ENCODE measurements at regions not wholly inside any gene's neighbourhood (a gene's known extent, or its start where the extent isn't known, plus 50 kb on each side); places are given as distances from the start of the nearest gene placed in this dataset.

DNA sequence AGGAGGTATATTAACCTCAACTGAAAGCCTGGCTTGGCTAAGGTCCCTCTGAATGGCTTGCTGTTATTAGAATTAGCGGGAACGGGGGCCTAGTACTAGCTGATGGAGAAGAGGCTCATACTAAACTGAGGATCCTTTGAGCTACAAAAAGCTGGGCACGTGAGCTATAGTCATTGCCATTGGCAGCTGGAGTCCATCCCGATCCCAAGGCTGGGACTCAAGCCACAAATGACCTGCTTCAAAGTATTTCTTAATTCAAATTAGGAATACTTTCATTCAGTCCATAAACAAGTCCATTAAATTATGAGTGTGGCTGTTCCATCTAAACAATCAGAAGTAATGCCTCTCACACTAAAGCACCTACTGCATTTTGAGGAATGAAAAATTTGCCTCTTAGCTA, 114.5 kb downstream of the DACT1 start:
- DNase-seq (no peak), ATAC-seq (ENCODE audit: low FRiP score) (no peak)
- intact Hi-C loops (cut with DNase I) = no loop called here
- 36 to 51% methylated on average over 4 of the region's 4 CpGs for WGBS, 2 donors
- H3K27ac ChIP-seq (ENCODE audit: low read depth in 1 of 2, low read length in 2 of 2) = peak overlapping the region in 1 of 2 donors; percentile 15
- no peak overlapping the region for H3K4me3 ChIP-seq (ENCODE audit: low read length in 2 of 2)
- no peaks in the 10 kb centered on the region for H3K4me1 ChIP-seq (ENCODE audit: control insufficient read depth in 1 of 2, insufficient read depth in 2 of 2, low read length in 2 of 2)
- no peaks in the 10 kb centered on the region for H3K36me3 ChIP-seq (ENCODE audit: control insufficient read depth in 1 of 2, insufficient read depth in 2 of 2, low read length in 1 of 2)
- H3K9me3 ChIP-seq (ENCODE audit: control insufficient read depth, low read length) = no peaks in the 10 kb centered on the region
- H3K27me3 ChIP-seq (ENCODE audit: control insufficient read depth in 1 of 2, insufficient read depth in 2 of 2, low read length in 1 of 2) = no peaks in the 10 kb centered on the region

DNA sequence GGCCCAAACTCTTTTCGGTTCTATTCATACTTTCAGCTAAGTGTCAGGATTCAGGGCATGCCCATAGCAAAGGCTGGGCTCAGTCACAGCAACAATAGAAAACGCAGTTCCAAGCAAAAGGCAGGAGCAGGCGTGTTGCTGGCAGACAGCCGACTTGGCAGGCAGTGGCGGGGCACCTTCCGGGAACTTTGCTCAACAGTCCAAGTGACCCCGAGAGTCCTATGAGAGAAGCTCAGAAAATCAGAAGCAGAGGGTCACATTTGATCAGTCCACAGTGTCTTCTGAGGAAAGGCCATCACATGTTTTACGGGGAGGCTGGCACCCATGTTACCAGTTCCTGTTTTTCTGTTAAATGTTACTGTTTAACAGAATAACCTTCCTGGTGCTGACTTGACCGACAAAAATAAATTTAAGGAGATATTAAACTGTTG, 115.0 kb downstream of the DACT1 start:
- no peaks in the 10 kb centered on the region for H3K4me1 ChIP-seq (ENCODE audit: control insufficient read depth in 1 of 2, insufficient read depth in 2 of 2, low read length in 2 of 2)
- no peaks in the 10 kb centered on the region for H3K9me3 ChIP-seq (ENCODE audit: control insufficient read depth, low read length)
- H3K27ac ChIP-seq (ENCODE audit: low read depth in 1 of 2, low read length in 2 of 2) = peak overlapping the region in 1 of 2 donors; percentile 17
- 0 to 2% methylated on average over 9 of the region's 9 CpGs for WGBS, 2 donors
- intact Hi-C loops (cut with DNase I) = no loop called here
- DNase-seq (peak; percentile 93), ATAC-seq (ENCODE audit: low FRiP score) (peak; percentile 78)
- H3K27me3 ChIP-seq (ENCODE audit: control insufficient read depth in 1 of 2, insufficient read depth in 2 of 2, low read length in 1 of 2) = no peaks in the 10 kb centered on the region
- no peak overlapping the region for H3K4me3 ChIP-seq (ENCODE audit: low read length in 2 of 2)
- H3K36me3 ChIP-seq (ENCODE audit: control insufficient read depth in 1 of 2, insufficient read depth in 2 of 2, low read length in 1 of 2) = no peaks in the 10 kb centered on the region

DNA sequence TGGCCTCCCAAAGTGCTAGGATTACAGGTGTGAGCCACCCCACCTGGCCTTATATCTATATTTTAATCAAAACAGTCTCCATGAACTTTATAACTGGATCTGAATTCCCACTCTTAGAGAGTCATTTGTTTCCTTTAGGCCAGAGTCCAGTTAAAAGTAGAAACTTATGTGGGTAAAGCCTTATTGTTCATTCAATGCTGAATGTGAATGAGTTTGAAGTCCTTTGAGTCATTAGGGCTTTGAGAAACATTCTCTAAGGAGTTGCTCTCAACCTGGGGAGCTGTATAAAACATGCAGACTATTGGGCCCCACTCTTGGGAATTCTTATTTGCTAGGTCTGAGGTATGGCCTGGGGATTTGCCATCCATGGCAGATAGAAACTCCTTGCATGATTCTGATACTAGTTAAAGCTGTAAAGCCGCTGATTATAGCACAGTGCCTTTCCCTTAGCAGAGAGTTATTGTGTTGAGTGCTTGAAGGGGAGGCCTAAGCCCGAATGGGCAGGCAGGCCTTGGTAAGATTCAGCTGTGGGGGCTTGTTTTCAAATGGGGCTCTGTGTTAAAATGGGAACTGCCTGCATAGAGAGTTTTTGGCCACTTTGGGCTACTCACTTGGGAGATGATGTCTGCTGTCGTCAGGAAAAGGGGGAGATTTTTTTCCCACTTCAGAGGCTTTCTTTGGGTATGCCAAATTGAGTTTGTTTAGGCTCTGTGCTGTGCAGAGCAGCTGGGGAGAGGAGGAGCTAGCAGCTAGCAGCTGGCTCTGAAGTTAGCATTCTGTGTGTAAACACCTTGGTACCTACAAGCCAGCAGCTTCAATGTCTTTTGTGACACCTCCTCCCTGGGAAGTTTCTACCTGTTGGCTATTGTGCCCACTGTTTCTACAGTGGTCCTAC, 117.5 kb downstream of the DACT1 start:
- H3K27me3 ChIP-seq (ENCODE audit: control insufficient read depth in 1 of 2, insufficient read depth in 2 of 2, low read length in 1 of 2) = no peaks in the 10 kb centered on the region
- intact Hi-C loops (cut with DNase I) = no loop called here
- H3K4me3 ChIP-seq (ENCODE audit: low read length in 2 of 2) = no peak overlapping the region
- H3K36me3 ChIP-seq (ENCODE audit: control insufficient read depth in 1 of 2, insufficient read depth in 2 of 2, low read length in 1 of 2) = no peaks in the 10 kb centered on the region
- no peaks in the 10 kb centered on the region for H3K4me1 ChIP-seq (ENCODE audit: control insufficient read depth in 1 of 2, insufficient read depth in 2 of 2, low read length in 2 of 2)
- H3K9me3 ChIP-seq (ENCODE audit: control insufficient read depth, low read length) = no peaks in the 10 kb centered on the region
- WGBS, 2 donors = 41 to 47% methylated on average over 3 of the region's 3 CpGs
- ATAC-seq (ENCODE audit: low FRiP score) (no peak), DNase-seq (no peak)
- H3K27ac ChIP-seq (ENCODE audit: low read depth in 1 of 2, low read length in 2 of 2) = no peak overlapping the region

DNA sequence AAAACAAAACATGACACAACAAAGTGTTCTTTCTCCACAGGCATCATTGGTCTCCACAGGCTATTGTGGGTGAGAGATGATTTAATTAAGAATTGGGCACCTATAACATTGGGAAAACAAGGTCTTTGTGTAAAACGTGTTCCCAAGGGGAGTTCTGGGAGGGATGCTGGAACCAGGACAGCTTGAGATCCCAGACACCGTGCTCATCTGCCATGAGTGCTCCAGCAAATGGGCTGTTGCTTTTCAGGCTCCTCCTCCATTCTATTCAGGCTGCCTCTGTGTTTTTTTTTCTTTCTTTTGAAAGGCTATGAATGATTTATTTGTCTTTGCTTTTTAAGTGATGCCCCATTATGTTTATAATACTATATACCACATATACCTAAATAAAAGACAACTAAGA, 122.4 kb downstream of the DACT1 start:
- 73 to 79% methylated on average over 2 of the region's 2 CpGs for WGBS, 2 donors
- ATAC-seq (ENCODE audit: low FRiP score) (no peak), DNase-seq (no peak)
- H3K4me3 ChIP-seq (ENCODE audit: low read length in 2 of 2) = no peak overlapping the region
- H3K27ac ChIP-seq (ENCODE audit: low read depth in 1 of 2, low read length in 2 of 2) = no peak overlapping the region
- intact Hi-C loops (cut with DNase I) = no loop called here
- H3K9me3 ChIP-seq (ENCODE audit: control insufficient read depth, low read length) = no peaks in the 10 kb centered on the region
- H3K27me3 ChIP-seq (ENCODE audit: control insufficient read depth in 1 of 2, insufficient read depth in 2 of 2, low read length in 1 of 2) = no peaks in the 10 kb centered on the region
- H3K36me3 ChIP-seq (ENCODE audit: control insufficient read depth in 1 of 2, insufficient read depth in 2 of 2, low read length in 1 of 2) = no peaks in the 10 kb centered on the region
- H3K4me1 ChIP-seq (ENCODE audit: control insufficient read depth in 1 of 2, insufficient read depth in 2 of 2, low read length in 2 of 2) = no peaks in the 10 kb centered on the region

DNA sequence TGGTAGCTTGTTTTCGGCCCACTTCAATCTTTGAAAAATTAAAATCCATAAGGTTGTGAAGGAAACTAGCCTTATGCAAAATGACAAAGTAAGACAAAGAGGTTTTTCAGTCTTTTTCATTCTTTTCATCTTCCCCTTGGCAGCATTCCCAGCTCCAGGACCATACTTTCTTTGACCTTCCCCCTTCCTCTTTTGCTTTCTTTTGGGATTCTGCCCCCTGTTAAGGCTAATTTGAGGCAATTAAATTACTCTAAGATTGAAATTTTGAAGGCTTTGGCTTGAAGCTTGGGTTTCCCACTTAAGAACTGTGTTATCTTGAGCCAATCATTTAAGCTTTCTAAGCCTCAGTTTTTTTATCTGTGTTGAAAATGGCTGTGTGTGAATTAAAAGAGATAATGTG, 124.9 kb downstream of the DACT1 start:
- no peaks in the 10 kb centered on the region for H3K36me3 ChIP-seq (ENCODE audit: control insufficient read depth in 1 of 2, insufficient read depth in 2 of 2, low read length in 1 of 2)
- H3K27me3 ChIP-seq (ENCODE audit: control insufficient read depth in 1 of 2, insufficient read depth in 2 of 2, low read length in 1 of 2) = no peaks in the 10 kb centered on the region
- WGBS, 2 donors = 95 to 97% methylated on average over 1 of the region's 1 CpG
- no peak for DNase-seq
- H3K4me1 ChIP-seq (ENCODE audit: control insufficient read depth in 1 of 2, insufficient read depth in 2 of 2, low read length in 2 of 2) = no peaks in the 10 kb centered on the region
- no peak for ATAC-seq (ENCODE audit: low FRiP score)
- no peaks in the 10 kb centered on the region for H3K9me3 ChIP-seq (ENCODE audit: control insufficient read depth, low read length)
- H3K27ac ChIP-seq (ENCODE audit: low read depth in 1 of 2, low read length in 2 of 2) = no peak overlapping the region
- intact Hi-C loops (cut with DNase I) = no loop called here
- H3K4me3 ChIP-seq (ENCODE audit: low read length in 2 of 2) = no peak overlapping the region

DNA sequence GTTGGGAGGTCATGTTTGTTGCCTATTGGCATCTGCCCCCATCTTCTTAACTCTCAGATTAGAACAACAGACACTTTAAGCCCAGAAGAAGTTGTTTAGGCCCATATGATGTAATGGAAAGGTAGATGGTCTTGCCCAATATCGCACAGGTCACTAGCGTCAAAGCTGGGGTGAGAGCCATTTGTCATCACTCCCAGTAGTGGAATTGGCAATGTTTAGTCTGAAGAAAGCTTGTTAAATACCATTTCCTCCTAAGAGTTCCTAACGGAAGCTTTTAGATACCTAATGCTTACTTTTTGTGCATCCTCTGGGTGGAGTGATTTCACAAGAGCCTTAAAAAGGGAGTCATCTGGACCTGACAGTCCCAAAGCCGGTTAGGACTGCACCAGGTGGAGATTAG, 125.4 kb downstream of the DACT1 start:
- intact Hi-C loops (cut with DNase I) = no loop called here
- Histone ChIP-seq H3K4me3 (ENCODE audit: low read length in 2 of 2) (no peak overlapping the region), H3K36me3 (ENCODE audit: control insufficient read depth in 1 of 2, insufficient read depth in 2 of 2, low read length in 1 of 2) (no peaks in the 10 kb centered on the region), H3K27me3 (ENCODE audit: control insufficient read depth in 1 of 2, insufficient read depth in 2 of 2, low read length in 1 of 2) (no peaks in the 10 kb centered on the region), H3K4me1 (ENCODE audit: control insufficient read depth in 1 of 2, insufficient read depth in 2 of 2, low read length in 2 of 2) (no peaks in the 10 kb centered on the region), H3K27ac (ENCODE audit: low read depth in 1 of 2, low read length in 2 of 2) (no peak overlapping the region), H3K9me3 (ENCODE audit: control insufficient read depth, low read length) (no peaks in the 10 kb centered on the region)
- ATAC-seq (ENCODE audit: low FRiP score) (no peak), DNase-seq (no peak)
- 90 to 92% methylated on average over 4 of the region's 4 CpGs for WGBS, 2 donors

DNA sequence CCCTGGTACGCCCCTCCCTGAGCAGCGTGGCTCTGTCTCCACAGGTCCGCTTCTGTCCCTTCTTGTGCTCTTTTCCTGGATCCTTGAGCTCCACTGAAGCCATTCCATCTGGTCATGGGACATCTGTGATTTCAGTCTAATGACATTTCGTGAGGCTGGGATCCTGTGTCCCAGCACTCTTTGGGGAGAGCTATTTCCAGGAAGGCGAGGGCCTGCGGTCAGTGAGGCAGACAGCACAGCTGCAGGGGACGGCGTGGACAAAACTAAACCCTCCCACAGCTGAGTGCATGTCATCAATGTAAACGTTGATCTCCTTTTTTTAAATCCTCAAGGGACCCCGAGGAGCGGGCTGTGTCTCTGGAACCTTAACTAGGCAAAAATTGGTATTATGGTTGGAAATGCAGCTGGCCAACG, 127.7 kb downstream of the DACT1 start:
- no peaks in the 10 kb centered on the region for H3K36me3 ChIP-seq (ENCODE audit: control insufficient read depth in 1 of 2, insufficient read depth in 2 of 2, low read length in 1 of 2)
- no peaks in the 10 kb centered on the region for H3K4me1 ChIP-seq (ENCODE audit: control insufficient read depth in 1 of 2, insufficient read depth in 2 of 2, low read length in 2 of 2)
- no peak for ATAC-seq (ENCODE audit: low FRiP score)
- WGBS, 2 donors = 74 to 78% methylated on average over 12 of the region's 12 CpGs
- H3K27ac ChIP-seq (ENCODE audit: low read depth in 1 of 2, low read length in 2 of 2) = no peak overlapping the region
- no peaks in the 10 kb centered on the region for H3K9me3 ChIP-seq (ENCODE audit: control insufficient read depth, low read length)
- H3K27me3 ChIP-seq (ENCODE audit: control insufficient read depth in 1 of 2, insufficient read depth in 2 of 2, low read length in 1 of 2) = no peaks in the 10 kb centered on the region
- no peak overlapping the region for H3K4me3 ChIP-seq (ENCODE audit: low read length in 2 of 2)
- no peak for DNase-seq
- intact Hi-C loops (cut with DNase I) = no loop called here

DNA sequence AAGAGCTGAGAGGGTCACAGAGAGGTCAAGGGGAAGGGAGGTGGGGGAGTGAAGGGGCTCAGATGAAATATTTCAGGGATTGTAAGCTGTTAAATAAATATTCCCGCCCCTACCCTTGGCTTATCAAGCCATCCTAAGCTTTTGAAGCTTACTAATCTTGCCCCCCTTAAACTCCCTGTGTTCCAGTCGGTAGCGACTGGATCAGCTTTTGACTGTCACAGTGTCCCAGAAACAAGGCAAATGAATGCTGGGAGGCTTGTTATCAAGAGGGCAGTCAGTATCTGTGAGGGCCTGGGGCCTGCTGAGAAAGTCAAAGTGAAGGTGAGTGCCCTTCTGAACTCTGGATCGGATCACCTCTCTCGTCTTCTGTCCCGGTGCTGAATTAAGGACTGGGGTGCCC, 128.1 kb downstream of the DACT1 start:
- WGBS, 2 donors = 80 to 81% methylated on average over 6 of the region's 6 CpGs
- Histone ChIP-seq H3K4me1 (ENCODE audit: control insufficient read depth in 1 of 2, insufficient read depth in 2 of 2, low read length in 2 of 2) (no peaks in the 10 kb centered on the region), H3K27me3 (ENCODE audit: control insufficient read depth in 1 of 2, insufficient read depth in 2 of 2, low read length in 1 of 2) (no peaks in the 10 kb centered on the region), H3K4me3 (ENCODE audit: low read length in 2 of 2) (no peak overlapping the region), H3K27ac (ENCODE audit: low read depth in 1 of 2, low read length in 2 of 2) (no peak overlapping the region), H3K36me3 (ENCODE audit: control insufficient read depth in 1 of 2, insufficient read depth in 2 of 2, low read length in 1 of 2) (no peaks in the 10 kb centered on the region), H3K9me3 (ENCODE audit: control insufficient read depth, low read length) (no peaks in the 10 kb centered on the region)
- intact Hi-C loops (cut with DNase I) = no loop called here
- DNase-seq = no peak
- no peak for ATAC-seq (ENCODE audit: low FRiP score)

DNA sequence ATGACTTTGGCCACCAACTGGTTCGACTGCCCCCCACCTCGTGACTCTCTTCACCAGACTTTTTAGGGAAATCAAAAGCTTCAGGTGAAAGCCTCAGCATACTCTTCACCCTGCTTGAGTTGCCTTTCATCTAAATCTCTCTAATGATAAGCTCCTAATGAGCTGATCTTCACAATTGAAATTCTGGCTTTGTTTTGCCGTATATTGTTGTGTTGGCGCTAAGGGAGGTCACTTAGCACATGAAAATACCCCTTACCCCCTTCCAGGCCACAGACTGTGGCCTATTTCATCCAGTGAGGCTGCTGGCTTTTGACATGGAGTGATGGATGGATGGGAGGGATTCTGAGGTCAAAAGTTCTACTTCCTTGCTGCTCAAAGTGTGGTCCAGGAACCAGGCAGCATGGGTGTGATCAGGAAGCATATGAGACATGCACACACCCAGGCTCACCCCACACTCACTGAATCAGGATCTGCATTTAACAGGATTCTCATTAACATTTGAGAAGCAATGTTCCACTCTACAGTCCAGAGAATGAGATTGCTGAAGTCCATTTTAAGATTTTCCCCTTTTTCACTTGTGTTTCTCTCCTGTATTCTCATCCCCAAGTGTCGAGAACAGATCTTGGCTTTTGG, 131.4 kb downstream of the DACT1 start:
- DNase-seq (no peak), ATAC-seq (ENCODE audit: low FRiP score) (no peak)
- Histone ChIP-seq H3K9me3 (ENCODE audit: control insufficient read depth, low read length) (no peaks in the 10 kb centered on the region), H3K27me3 (ENCODE audit: control insufficient read depth in 1 of 2, insufficient read depth in 2 of 2, low read length in 1 of 2) (no peaks in the 10 kb centered on the region), H3K27ac (ENCODE audit: low read depth in 1 of 2, low read length in 2 of 2) (no peak overlapping the region), H3K4me3 (ENCODE audit: low read length in 2 of 2) (no peak overlapping the region), H3K4me1 (ENCODE audit: control insufficient read depth in 1 of 2, insufficient read depth in 2 of 2, low read length in 2 of 2) (no peaks in the 10 kb centered on the region), H3K36me3 (ENCODE audit: control insufficient read depth in 1 of 2, insufficient read depth in 2 of 2, low read length in 1 of 2) (no peaks in the 10 kb centered on the region)
- 84 to 87% methylated on average over 5 of the region's 5 CpGs for WGBS, 2 donors
- intact Hi-C loops (cut with DNase I) = no loop called here
